HCT116 (cell line): ENCODE measurements at regions not wholly inside any gene's neighbourhood (a gene's known extent, or its start where the extent isn't known, plus 50 kb on each side); places are given as distances from the start of the nearest gene placed in this dataset.
"Not testable (repeated sequence)": the region's sequence is repeated elsewhere in the genome, so short reads cannot be mapped to it uniquely, and the experiment has no call there.

Experiments
- CTCF ChIP-seq, 3 experiments: fragments of 200-600 bp in 1 of 3; sonication (generic) in 1 of 3; IDR thresholded peaks in 2 of 3; conservative IDR thresholded peaks in 1 of 3; 2 replicates each; pipeline ENCODE4 v1.5.1; 2012 to 2017; ENCODE audit warnings: low read depth in 2 of 3, low read length in 2 of 3, antibody characterized with exemption in 1 of 3, borderline replicate concordance in 1 of 3, control low read depth in 1 of 3, mild to moderate bottlenecking in 1 of 3, mixed read lengths in 1 of 3, mixed run types in 1 of 3, moderate library complexity in 1 of 3; ENCODE audit not compliant: insufficient read depth in 1 of 3
- POLR2A ChIP-seq: IDR thresholded peaks from 2 replicates; pipeline ENCODE4 v1.7.0; 2011; ENCODE audit warnings: borderline replicate concordance; ENCODE audit not compliant: insufficient read depth, insufficient read length; ENCODE audit errors: extremely low read depth

GRCh38 chrX:122299822-122300221 lies 884.3 kb upstream of the GRIA3 start:
- TF ChIP-seq CTCF (IDR thresholded peaks at IDR 0.05 in 2 of 3, conservative IDR thresholded peaks at IDR 0.05 in 1 of 3; ENCODE audit: borderline replicate concordance in 1 of 3, insufficient read depth in 1 of 3, low read depth in 2 of 3, low read length in 2 of 3); POLR2A: not testable (repeated sequence)
